ENCODE measurements at regions not wholly inside any gene's neighbourhood (a gene's known extent, or its start where the extent isn't known, plus 50 kb on each side); places are given as distances from the start of the nearest gene placed in this dataset.
"Not testable (repeated sequence)": the region's sequence is repeated elsewhere in the genome, so short reads cannot be mapped to it uniquely, and the experiment has no call there.

GRCh38 chr19:30263830-30264381 lies 108.3 kb upstream of the ZNF536 start:
- no peak for TF ChIP-seq CTCF (IDR thresholded peaks at IDR 0.05; ENCODE audit: control extremely low read depth, extremely low read depth)

GRCh38 chr19:30265918-30266317 lies 106.3 kb upstream of the ZNF536 start:
- not testable (repeated sequence) for H3K27ac ChIP-seq (ENCODE audit: low read depth in 1 of 2, low read length in 1 of 2); H3K9me3 ChIP-seq (ENCODE audit: control insufficient read depth in 4 of 4, insufficient read depth in 3 of 4, low read length in 3 of 4); DNase-seq; H3K36me3 ChIP-seq (ENCODE audit: control insufficient read depth in 4 of 4, insufficient read depth in 4 of 4, low read length in 4 of 4); H3K4me3 ChIP-seq; ATAC-seq (ENCODE audit: insufficient read depth, low FRiP score); H3K9ac ChIP-seq (ENCODE audit: insufficient read depth in 1 of 2, low read length in 2 of 2)
- Histone ChIP-seq H3K27me3 (ENCODE audit: control insufficient read depth in 3 of 3, insufficient read depth in 3 of 3, low read length in 2 of 3) (peaks cover 0 to 21% (median 0%) of the 10 kb centered on the region in 3 donors), H3K4me1 (ENCODE audit: control insufficient read depth in 5 of 5, insufficient read depth in 5 of 5, low read length in 5 of 5) (peaks cover 0 to 23% (median 0%) of the 10 kb centered on the region in 5 donors)
- WGBS, 2 donors = 71 to 76% methylated on average over 2 of the region's 2 CpGs

More at GRCh38 chr19:30263830-30264381, 108.3 kb upstream of the ZNF536 start:
- DNase-seq = peak; percentile 59 to 85 (median 84)
- peaks cover 0 to 4% (median 0%) of the 10 kb centered on the region in 4 donors for H3K9me3 ChIP-seq (ENCODE audit: control insufficient read depth in 4 of 4, insufficient read depth in 3 of 4, low read length in 3 of 4)
- peak overlapping the region in 1 of 2 donors; percentile 38 for H3K9ac ChIP-seq (ENCODE audit: insufficient read depth in 1 of 2, low read length in 2 of 2)
- no peaks in the 10 kb centered on the region for H3K36me3 ChIP-seq (ENCODE audit: control insufficient read depth in 4 of 4, insufficient read depth in 4 of 4, low read length in 4 of 4)
- no peak for ATAC-seq (ENCODE audit: insufficient read depth, low FRiP score)
- H3K4me3 ChIP-seq = no peak overlapping the region
- peaks cover 0 to 21% (median 0%) of the 10 kb centered on the region in 3 donors for H3K27me3 ChIP-seq (ENCODE audit: control insufficient read depth in 3 of 3, insufficient read depth in 3 of 3, low read length in 2 of 3)
- 31 to 37% methylated on average over 6 of the region's 6 CpGs for WGBS, 2 donors
- no peak overlapping the region for H3K27ac ChIP-seq (ENCODE audit: low read depth in 1 of 2, low read length in 1 of 2)
- H3K4me1 ChIP-seq (ENCODE audit: control insufficient read depth in 5 of 5, insufficient read depth in 5 of 5, low read length in 5 of 5) = peaks cover 0 to 23% (median 0%) of the 10 kb centered on the region in 5 donors

GRCh38 chr19:30266687-30267086 lies 105.5 kb upstream of the ZNF536 start:
- H3K4me3 ChIP-seq = no peak overlapping the region
- DNase-seq (no peak), ATAC-seq (ENCODE audit: insufficient read depth, low FRiP score) (no peak)
- H3K4me1 ChIP-seq (ENCODE audit: control insufficient read depth in 5 of 5, insufficient read depth in 5 of 5, low read length in 5 of 5) = peaks cover 0 to 23% (median 0%) of the 10 kb centered on the region in 5 donors
- H3K27me3 ChIP-seq (ENCODE audit: control insufficient read depth in 3 of 3, insufficient read depth in 3 of 3, low read length in 2 of 3) = peaks cover 0 to 21% (median 0%) of the 10 kb centered on the region in 3 donors
- WGBS, 2 donors = 74 to 82% methylated on average over 6 of the region's 6 CpGs
- H3K36me3 ChIP-seq (ENCODE audit: control insufficient read depth in 4 of 4, insufficient read depth in 4 of 4, low read length in 4 of 4) = no peaks in the 10 kb centered on the region
- H3K27ac ChIP-seq (ENCODE audit: low read depth in 1 of 2, low read length in 1 of 2) = no peak overlapping the region
- no peak overlapping the region for H3K9ac ChIP-seq (ENCODE audit: insufficient read depth in 1 of 2, low read length in 2 of 2)
- peaks cover 0 to 4% (median 0%) of the 10 kb centered on the region in 4 donors for H3K9me3 ChIP-seq (ENCODE audit: control insufficient read depth in 4 of 4, insufficient read depth in 3 of 4, low read length in 3 of 4)
- TF ChIP-seq CTCF (IDR thresholded peaks at IDR 0.05; ENCODE audit: control extremely low read depth, extremely low read depth) = no peak

GRCh38 chr19:30267332-30267731 lies 104.9 kb upstream of the ZNF536 start:
- WGBS, 2 donors = 60 to 79% methylated on average over 3 of the region's 3 CpGs
- TF ChIP-seq CTCF (IDR thresholded peaks at IDR 0.05; ENCODE audit: control extremely low read depth, extremely low read depth) = no peak
- H3K27me3 ChIP-seq (ENCODE audit: control insufficient read depth in 3 of 3, insufficient read depth in 3 of 3, low read length in 2 of 3) = peaks cover 0 to 17% (median 0%) of the 10 kb centered on the region in 3 donors

More at GRCh38 chr19:30267332-30267731, 104.9 kb upstream of the ZNF536 start:
- peaks cover 0 to 4% (median 0%) of the 10 kb centered on the region in 4 donors for H3K9me3 ChIP-seq (ENCODE audit: control insufficient read depth in 4 of 4, insufficient read depth in 3 of 4, low read length in 3 of 4)
- H3K4me1 ChIP-seq (ENCODE audit: control insufficient read depth in 5 of 5, insufficient read depth in 5 of 5, low read length in 5 of 5) = peaks cover 0 to 23% (median 0%) of the 10 kb centered on the region in 5 donors
- no peak overlapping the region for H3K9ac ChIP-seq (ENCODE audit: insufficient read depth in 1 of 2, low read length in 2 of 2)
- ATAC-seq (ENCODE audit: insufficient read depth, low FRiP score) (no peak), DNase-seq (no peak)
- H3K27ac ChIP-seq (ENCODE audit: low read depth in 1 of 2, low read length in 1 of 2) = no peak overlapping the region
- H3K36me3 ChIP-seq (ENCODE audit: control insufficient read depth in 4 of 4, insufficient read depth in 4 of 4, low read length in 4 of 4) = no peaks in the 10 kb centered on the region
- H3K4me3 ChIP-seq = no peak overlapping the region
